COLO668 (cell line): ENCODE measurements at regions not wholly inside any gene's neighbourhood (a gene's known extent, or its start where the extent isn't known, plus 50 kb on each side); places are given as distances from the start of the nearest gene placed in this dataset.
A peak's percentile ranks its signal among the peaks of the same experiment; 100 is the strongest.
"Not testable (repeated sequence)": the region's sequence is repeated elsewhere in the genome, so short reads cannot be mapped to it uniquely, and the experiment has no call there.

Experiments used
- DNase-seq: peaks from one replicate; lab custom pipeline; 2025; ENCODE audit not compliant: unreplicated experiment; lab: John Stamatoyannopoulos, UW

DNA sequence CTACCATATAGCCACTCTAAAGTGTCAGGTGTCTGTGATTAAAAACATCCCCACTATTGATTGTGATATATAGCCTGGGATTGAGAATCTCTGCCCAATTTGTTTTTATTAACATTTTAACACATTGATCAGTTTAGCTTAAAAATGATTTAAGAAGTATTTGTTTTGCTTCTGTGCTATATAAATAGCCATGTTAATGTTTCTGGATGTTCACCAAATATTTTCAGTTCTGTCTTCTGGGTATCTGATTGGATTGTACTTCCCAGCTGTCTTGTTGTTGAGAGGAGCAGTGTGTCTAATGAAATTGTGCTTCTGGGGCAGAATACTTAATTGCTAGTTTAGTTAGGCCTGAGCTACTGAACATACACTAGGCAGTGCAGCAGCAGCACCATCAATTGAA lies 126.6 kb upstream of the TUSC1 start:
- DNase-seq, result no peak

DNA sequence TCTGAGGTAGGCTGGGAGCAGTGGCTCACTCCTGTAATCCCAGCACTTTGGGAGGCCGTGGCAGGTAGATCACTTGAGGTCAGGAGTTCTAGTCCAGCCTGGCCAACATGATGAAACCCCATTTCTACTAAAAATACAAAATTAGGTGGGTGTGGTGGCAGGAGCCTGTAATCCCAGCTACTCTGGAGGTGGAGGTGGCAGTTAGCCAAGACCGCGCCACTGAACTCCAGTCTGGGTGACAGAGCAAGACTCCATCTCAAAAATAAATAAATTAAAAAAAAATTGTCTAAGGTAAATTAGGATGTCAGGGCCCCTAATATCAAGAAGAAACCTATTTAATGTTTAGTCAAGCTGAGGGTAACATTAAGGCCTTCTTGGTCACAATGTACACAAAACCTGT lies 123.7 kb upstream of the TUSC1 start:
- DNase-seq, result not testable (repeated sequence)

DNA sequence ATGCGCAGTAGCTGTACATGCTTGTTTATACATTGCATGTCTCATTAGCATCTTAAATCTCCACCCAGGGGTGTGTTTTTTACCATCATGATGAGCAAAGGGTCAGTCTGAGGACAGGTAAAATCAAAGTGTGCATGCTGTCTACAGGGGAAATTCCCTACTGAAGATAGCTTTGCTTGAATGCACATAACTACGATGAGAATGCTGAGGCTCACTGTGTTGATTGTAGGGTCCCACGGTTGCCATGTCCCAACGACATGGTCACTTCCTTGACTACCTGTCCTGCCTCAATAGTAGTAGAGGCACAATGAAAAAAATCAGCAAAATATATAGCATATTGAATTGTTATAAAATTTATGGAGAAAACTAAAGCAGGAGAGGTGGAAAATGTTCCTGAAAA lies 95.6 kb upstream of the TUSC1 start:
- DNase-seq, result no peak

DNA sequence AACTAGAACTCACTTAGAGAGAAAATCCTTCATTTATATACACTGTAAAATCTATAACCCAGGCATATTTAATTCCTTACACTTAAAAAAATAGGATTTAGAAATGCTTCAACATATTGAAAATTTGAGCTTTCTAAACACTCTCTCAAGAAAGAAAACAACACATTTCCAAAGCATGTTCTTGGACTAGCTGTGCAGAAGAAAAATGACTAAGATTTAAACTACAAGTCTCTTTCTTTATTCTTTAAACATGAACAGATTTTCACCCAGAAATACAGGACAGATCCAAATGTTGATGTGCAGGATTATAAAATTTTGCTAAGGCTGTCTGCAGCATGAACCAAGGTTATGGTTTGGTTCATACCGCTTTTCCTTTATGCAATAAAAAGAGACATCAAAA lies 77.7 kb upstream of the TUSC1 start:
- DNase-seq, result no peak

DNA sequence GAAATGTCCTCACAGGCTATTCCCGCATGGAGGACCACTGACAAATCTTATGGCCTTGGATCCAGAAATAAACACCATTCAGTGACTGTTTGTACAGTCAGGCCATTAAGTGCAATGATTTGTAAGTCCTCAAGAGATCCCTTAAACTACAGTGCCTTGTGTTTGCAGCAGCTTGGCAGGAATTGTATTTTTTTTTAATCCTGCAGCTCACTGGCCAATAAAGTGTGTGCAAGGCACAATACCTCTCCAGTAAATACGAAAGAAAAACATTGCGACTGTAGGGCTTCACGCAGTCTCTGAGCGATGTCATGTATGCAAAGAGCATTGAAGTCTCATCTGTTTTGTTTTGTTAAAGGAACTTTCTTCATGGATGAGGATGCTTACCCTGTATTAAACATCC lies 74.2 kb upstream of the TUSC1 start:
- no peak for DNase-seq

DNA sequence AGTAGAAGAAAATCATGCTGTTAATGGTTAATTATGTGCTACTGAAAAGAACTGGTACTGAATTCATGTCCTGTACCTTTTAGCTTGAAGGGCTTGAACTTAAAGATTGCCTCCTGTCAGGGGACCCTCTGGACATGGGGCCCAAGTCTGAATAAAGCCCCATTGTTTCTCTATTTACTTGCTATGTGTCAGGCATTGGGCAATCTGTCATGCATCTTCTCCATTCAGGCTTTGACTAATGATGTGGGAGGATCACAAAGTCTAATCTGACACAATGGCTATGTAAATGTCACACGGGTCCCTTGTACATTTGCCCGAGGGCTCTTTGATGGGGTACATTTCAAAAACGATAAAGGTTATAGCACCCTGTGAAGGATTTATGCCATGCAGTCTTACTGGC lies 64.0 kb upstream of the TUSC1 start:
- DNase-seq, result peak; percentile 26

DNA sequence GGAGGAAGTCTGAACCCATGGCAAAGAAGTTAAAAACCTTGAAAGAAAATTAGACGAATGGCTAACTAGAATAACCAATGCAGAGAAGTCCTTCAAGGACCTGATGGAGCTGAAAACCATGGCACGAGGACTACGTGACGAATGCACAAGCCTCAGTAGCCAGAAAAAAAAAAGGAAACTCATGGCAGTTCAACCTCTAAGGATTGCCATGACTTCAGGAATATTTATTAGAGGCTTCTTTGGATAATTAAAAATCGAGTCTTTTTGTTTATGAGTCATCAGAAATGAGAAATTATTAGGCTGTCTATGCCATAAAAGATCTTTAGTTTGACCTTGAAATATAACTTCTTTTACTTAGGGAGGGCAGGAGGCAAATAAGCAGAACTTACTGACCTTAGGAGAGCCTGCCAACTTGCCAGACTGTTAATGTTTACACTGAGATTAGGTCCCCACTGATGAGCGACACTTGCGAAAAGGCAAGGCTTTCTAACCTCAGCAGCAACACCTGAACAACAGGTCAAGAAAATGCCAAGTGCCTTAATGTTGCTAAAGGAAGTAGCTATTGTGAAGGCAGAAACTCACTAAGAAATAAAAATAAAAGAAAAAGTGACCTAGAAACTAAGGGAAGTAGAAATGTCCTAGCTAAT lies 55.2 kb upstream of the TUSC1 start:
- no peak for DNase-seq

DNA sequence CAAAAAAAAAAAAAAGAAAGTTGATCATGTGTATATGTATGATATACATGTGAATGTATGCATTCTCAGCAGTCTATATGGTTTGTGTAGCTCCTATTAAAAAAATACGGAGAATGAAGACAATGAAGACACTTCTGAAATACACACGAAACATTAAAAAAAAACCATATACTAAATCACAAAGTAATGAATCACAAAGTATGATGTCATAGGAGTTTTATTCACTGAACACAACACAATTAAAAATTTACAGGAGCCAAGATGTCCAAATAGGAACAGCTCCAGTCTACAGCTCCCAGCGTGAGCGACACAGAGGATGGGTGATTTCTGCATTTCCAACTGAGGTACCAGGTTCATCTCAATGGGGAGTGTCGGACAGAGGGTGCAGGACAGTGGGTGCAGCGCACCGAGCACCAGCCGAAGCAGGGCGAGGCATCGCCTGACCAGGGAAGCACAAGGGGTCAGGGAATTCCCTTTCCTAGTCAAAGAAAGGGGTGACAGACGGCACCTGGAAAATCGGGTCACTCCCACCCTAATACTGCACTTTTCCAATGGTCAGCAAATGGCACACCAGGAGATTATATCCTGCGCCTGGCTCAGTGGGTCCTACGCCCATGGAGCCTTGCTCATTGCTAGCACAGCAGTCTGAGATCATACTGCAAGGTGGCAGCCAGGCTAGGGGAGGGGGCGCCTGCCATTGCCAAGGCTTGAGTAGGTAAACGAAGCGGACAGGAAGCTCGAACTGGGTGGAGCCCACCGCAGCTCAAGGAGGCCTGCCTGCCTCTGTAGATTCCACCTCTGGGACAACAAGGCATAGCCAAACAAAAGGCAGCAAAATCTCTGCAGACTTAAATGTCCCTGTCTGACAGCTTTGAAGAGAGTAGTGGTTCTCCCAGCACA lies 53.9 kb upstream of the TUSC1 start:
- DNase-seq, result not testable (repeated sequence)
